Upper lobe of left lung (tissue), 4 donors: ENCODE measurements at regions not wholly inside any gene's neighbourhood (a gene's known extent, or its start where the extent isn't known, plus 50 kb on each side); places are given as distances from the start of the nearest gene placed in this dataset.

ENCODE experiments used
- CTCF ChIP-seq, 6 experiments: fragments of 450-650 bp in 4 of 6; fragments of 200-600 bp in 2 of 6; sonication (generic) in 2 of 6; IDR thresholded peaks; one replicate each; pipeline ENCODE4 v1.5.1; 2016 to 2019; ENCODE audit warnings: antibody characterized with exemption in 6 of 6
- POLR2A ChIP-seq, 4 donors: fragments of 450-650 bp; IDR thresholded peaks; one replicate each; pipeline ENCODE4 v1.5.1; 2016 to 2017; ENCODE audit warnings: antibody characterized with exemption in 4 of 4, mild to moderate bottlenecking in 2 of 4

GRCh38 chr12:54721312-54721711 lies 73.1 kb upstream of the DCD start:
- no peak for TF ChIP-seq CTCF (IDR thresholded peaks at IDR 0.05)
- no peak for TF ChIP-seq POLR2A (IDR thresholded peaks at IDR 0.05)
